HepG2 (cell line): ENCODE measurements at regions not wholly inside any gene's neighbourhood (a gene's known extent, or its start where the extent isn't known, plus 50 kb on each side); places are given as distances from the start of the nearest gene placed in this dataset.

Source experiments
- ATAC-seq: fragments of 200-7000 bp; cut with Tn5 transposase; 3 replicates; pipeline ENCODE4 v1.9.1; 2020; ENCODE audit warnings: mild to moderate bottlenecking, moderate library complexity
- BruUV-seq: library from RNA; stranded (reverse); fragments of 400-500 nt; replicated peaks from 2 replicates; lab custom pipeline; 2021; lab: Mats Ljungman, UMichigan
- CTCF ChIA-PET: fragments of 300-600 bp; formaldehyde crosslinking; extraction: SDS; loops from one replicate; lab custom pipeline; 2021; ENCODE audit warnings: low total read pairs, inconsistent platforms, low intra/inter-chr PET ratio; lab: Yijun Ruan, JAX
- POLR2A ChIA-PET: fragments of 350-600 bp; sonication (Branson Sonifier 250); formaldehyde crosslinking; loops from one replicate; lab custom pipeline; 2020; ENCODE audit warnings: antibody characterized with exemption, inconsistent platforms; lab: Yijun Ruan, JAX
- DNase-seq: peaks from one replicate; pipeline ENCODE4 v3.0.0-alpha.2; 2015; ENCODE audit warnings: low spot score
- FAIRE-seq: peaks from 3 replicates; lab custom pipeline; 2011; peaks lifted over from hg19 to GRCh38; lab: Jason Lieb, UNC
- H2AFZ ChIP-seq: one replicate; pipeline ENCODE4 v1.6.1; 2011; ENCODE audit warnings: low read length, inconsistent platforms
- H3K27ac ChIP-seq: fragments of 300-600 bp; 3 replicates; pipeline ENCODE4 v1.8.0; 2011; ENCODE audit warnings: mixed run types, mild to moderate bottlenecking, mixed read lengths, low read length, inconsistent platforms; ENCODE audit not compliant: insufficient read depth; ENCODE audit errors: extremely low read length
- H3K27me3 ChIP-seq, 2 experiments: fragments of 200-600 bp in 1 of 2; 2 replicates in 1 of 2; 3 replicates in 1 of 2; pipeline versions ENCODE4 v1.6.0 to v1.8.0; 2011; ENCODE audit warnings: low read length in 2 of 2, mild to moderate bottlenecking in 2 of 2, moderate library complexity in 2 of 2, inconsistent platforms in 1 of 2; ENCODE audit not compliant: insufficient read depth in 2 of 2, control insufficient read depth in 1 of 2
- H3K36me3 ChIP-seq, 2 experiments: fragments of 200-600 bp in 1 of 2; replicated peaks in 1 of 2; 2 replicates in 1 of 2; 3 replicates in 1 of 2; pipeline versions ENCODE4 v1.5.1 to v1.8.0; 2011; ENCODE audit warnings: low read length in 2 of 2, inconsistent platforms in 1 of 2; ENCODE audit not compliant: insufficient read depth in 2 of 2, control insufficient read depth in 1 of 2
- H3K4me1 ChIP-seq: 2 replicates; pipeline ENCODE4 v1.5.1; 2012; ENCODE audit warnings: low read length, inconsistent platforms; ENCODE audit not compliant: insufficient read depth
- H3K4me2 ChIP-seq: 2 replicates; pipeline ENCODE4 v1.6.0; 2011; ENCODE audit warnings: low read depth, low read length, inconsistent platforms
- H3K4me3 ChIP-seq, 3 experiments: fragments of 200-600 bp in 1 of 3; sonication (generic), shearing (Covaris generic) in 1 of 3; replicated peaks in 1 of 3; 2 replicates each; pipeline ENCODE4 v1.5.1; 2011 to 2016; ENCODE audit warnings: low read length in 3 of 3, inconsistent platforms in 2 of 3, low read depth in 2 of 3, mild to moderate bottlenecking in 2 of 3, control low read depth in 1 of 3, mixed read lengths in 1 of 3; ENCODE audit not compliant: insufficient read depth in 1 of 3
- H3K79me2 ChIP-seq: one replicate; pipeline ENCODE4 v1.6.1; 2011; ENCODE audit warnings: low read length, inconsistent platforms; ENCODE audit not compliant: insufficient read depth
- H3K9ac ChIP-seq: 2 replicates; pipeline ENCODE4 v1.6.0; 2011; ENCODE audit warnings: mild to moderate bottlenecking, low read depth, low read length, inconsistent platforms; ENCODE audit not compliant: insufficient read depth
- H3K9me3 ChIP-seq: 2 replicates; pipeline ENCODE4 v1.5.1; 2012; ENCODE audit warnings: mild to moderate bottlenecking, low read length
- H4K20me1 ChIP-seq: 2 replicates; pipeline ENCODE4 v1.6.0; 2011; ENCODE audit warnings: inconsistent platforms, mild to moderate bottlenecking, low read length, moderate library complexity; ENCODE audit not compliant: insufficient read depth
- BCL6 ChIP-seq: IDR thresholded peaks from 2 replicates; pipeline ENCODE4 v1.6.1; 2016; ENCODE audit warnings: missing genetic modification reagents, missing compliant biosample characterization
- E2F5 ChIP-seq: sonication (generic); formaldehyde crosslinking; conservative IDR thresholded peaks from 2 replicates; pipeline ENCODE4 v1.4.0; 2020; ENCODE audit warnings: missing genetic modification reagents
- NCOA1 ChIP-seq: sonication (generic); formaldehyde crosslinking; IDR thresholded peaks from 2 replicates; pipeline ENCODE4 v1.9.0; 2021; ENCODE audit warnings: missing genetic modification reagents
- SMC3 ChIP-seq: IDR thresholded peaks from 2 replicates; pipeline ENCODE4 v1.6.1; 2011; ENCODE audit warnings: low read length, improper control_type of control experiment
- THYN1 ChIP-seq: sonication (generic); formaldehyde crosslinking; IDR thresholded peaks from 2 replicates; pipeline ENCODE4 v1.8.1; 2023; ENCODE audit warnings: low read depth, mild to moderate bottlenecking, moderate library complexity, missing genetic modification reagents, borderline replicate concordance
- ZNF24 ChIP-seq: fragments of 450-650 bp; IDR thresholded peaks from 2 replicates; pipeline ENCODE4 v1.6.1; 2017; ENCODE audit warnings: antibody characterized with exemption, mild to moderate bottlenecking
- ZNF3 ChIP-seq: IDR thresholded peaks from 2 replicates; pipeline ENCODE4 v1.7.0; 2017; ENCODE audit warnings: inconsistent platforms
- ZNF543 ChIP-seq: sonication (generic); formaldehyde crosslinking; IDR thresholded peaks from 2 replicates; pipeline ENCODE4 v1.4.0; 2020; ENCODE audit warnings: mild to moderate bottlenecking, missing genetic modification reagents
- ZNF550 ChIP-seq: sonication (generic); formaldehyde crosslinking; IDR thresholded peaks from 2 replicates; pipeline ENCODE4 v1.4.0; 2020; ENCODE audit warnings: mild to moderate bottlenecking, missing genetic modification reagents, borderline replicate concordance
- ZNF569 ChIP-seq: sonication (generic); formaldehyde crosslinking; IDR thresholded peaks from 2 replicates; pipeline ENCODE4 v1.5.0; 2020; ENCODE audit warnings: mild to moderate bottlenecking, missing genetic modification reagents, moderate library complexity, borderline replicate concordance
- ZNF616 ChIP-seq: sonication (generic); formaldehyde crosslinking; IDR thresholded peaks from 2 replicates; pipeline ENCODE4 v1.5.0; 2020; ENCODE audit warnings: low read depth, mild to moderate bottlenecking, missing genetic modification reagents
- ZNF879 ChIP-seq: sonication (generic); formaldehyde crosslinking; IDR thresholded peaks from 2 replicates; pipeline ENCODE4 v1.8.1; 2023; ENCODE audit warnings: missing genetic modification reagents
- ZXDC ChIP-seq: sonication (generic); formaldehyde crosslinking; IDR thresholded peaks from 2 replicates; pipeline ENCODE4 v1.5.0; 2020; ENCODE audit warnings: mild to moderate bottlenecking, missing genetic modification reagents
- WGBS: methylation state at CpG from one replicate; pipeline ENCODE4 v1.1.6; 2017; ENCODE audit warnings: low lambda C conversion rate; 5-methylcytosine and 5-hydroxymethylcytosine counted together
- in situ Hi-C: cut with HindIII; loops from 2 replicates; pipeline ENCODE4 v1.10.0; 2017; ENCODE audit warnings: low pct_unique_long_range_greater_than_20kb; ENCODE audit not compliant: extremely low pct_ligation_motif_present
- intact Hi-C: fragments of 100-400 bp; cut with micrococcal nuclease; formaldehyde crosslinking; loops from one replicate; pipeline ENCODE4 v1.10.0; 2022; ENCODE audit not compliant: unreplicated experiment
- TF ChIP-seq, protein P1 (sequence below): sonication (generic); formaldehyde crosslinking; IDR thresholded peaks from 2 replicates; pipeline ENCODE4 v1.5.1; 2020; ENCODE audit warnings: mild to moderate bottlenecking, missing genetic modification reagents

DNA sequence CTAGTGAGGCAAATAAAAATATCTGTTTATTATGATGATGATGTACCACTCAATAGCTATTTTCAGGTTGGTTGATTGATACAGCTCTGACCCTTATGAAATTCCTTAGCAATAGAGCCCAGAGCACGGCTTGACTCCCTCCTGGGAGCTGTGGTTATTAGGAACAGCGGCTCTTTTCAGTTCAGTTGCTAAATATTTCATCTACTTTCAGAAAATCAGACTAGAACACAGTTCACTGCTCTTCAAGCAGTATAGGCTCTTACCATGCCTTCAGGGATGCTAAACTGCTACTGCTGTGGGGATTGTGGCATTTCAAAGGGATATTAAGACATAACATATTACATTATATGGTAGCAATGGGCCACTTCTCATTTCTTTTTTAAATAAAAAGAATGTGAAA, 218.8 kb downstream of the SNCA start:
- Histone ChIP-seq H3K27me3 (no peaks in the 10 kb centered on the region; a peak in 1 of 5 replicates), H3K4me1 (no peaks in the 10 kb centered on the region), H3K36me3 (no peaks in the 10 kb centered on the region), H3K79me2 (no peaks in the 10 kb centered on the region), H3K9ac (no peak overlapping the region), H2AFZ (no peak overlapping the region), H3K27ac (no peak overlapping the region), H4K20me1 (no peaks in the 10 kb centered on the region), H3K4me3 (no peak overlapping the region), H3K9me3 (no peaks in the 10 kb centered on the region), H3K4me2 (no peak overlapping the region)
- 0% methylated on average over 2 of the region's 2 CpGs for WGBS
- in situ Hi-C loops = no loop called here
- intact Hi-C loops = no loop called here
- POLR2A ChIA-PET = no interaction called here
- ATAC-seq (no peak), FAIRE-seq (no peak), DNase-seq (no peak)
- TF ChIP-seq NCOA1 (CRISPR knock-in tag) (no peak), ZNF569 (no peak), ZNF24 (no peak), THYN1 (CRISPR knock-in tag) (no peak), ZNF616 (CRISPR knock-in tag) (no peak), BCL6 (CRISPR knock-in tag) (no peak), ZNF543 (CRISPR knock-in tag) (no peak)
- CTCF ChIA-PET = no interaction called here
- no TSS peak for BruUV-seq

- CTCF ChIA-PET = no interaction called here
- H3K36me3 ChIP-seq = no peaks in the 10 kb centered on the region
- no peak for FAIRE-seq
- no peak overlapping the region for H3K4me3 ChIP-seq
- no peaks in the 10 kb centered on the region for H4K20me1 ChIP-seq
- BruUV-seq = no TSS peak
- WGBS = 58% methylated on average over 3 of the region's 3 CpGs
- no peaks in the 10 kb centered on the region for H3K79me2 ChIP-seq
- H3K27ac ChIP-seq = no peak overlapping the region
- in situ Hi-C loops = no loop called here
- no peak overlapping the region for H2AFZ ChIP-seq
- H3K4me1 ChIP-seq = no peaks in the 10 kb centered on the region
- intact Hi-C loops = no loop called here
- no peak for DNase-seq
- H3K4me2 ChIP-seq = no peak overlapping the region
- no peaks in the 10 kb centered on the region for H3K9me3 ChIP-seq
- no peak for ATAC-seq
- no peak overlapping the region for H3K9ac ChIP-seq
- no peaks in the 10 kb centered on the region; a peak in 1 of 5 replicates for H3K27me3 ChIP-seq
- POLR2A ChIA-PET = no interaction called here
- TF ChIP-seq ZNF879 (no peak), SMC3 (no peak), ZXDC (CRISPR knock-in tag) (no peak), ZNF3 (CRISPR knock-in tag) (no peak), E2F5 (CRISPR knock-in tag) (no peak), ZNF550 (no peak)
- TF ChIP-seq, protein P1, sequence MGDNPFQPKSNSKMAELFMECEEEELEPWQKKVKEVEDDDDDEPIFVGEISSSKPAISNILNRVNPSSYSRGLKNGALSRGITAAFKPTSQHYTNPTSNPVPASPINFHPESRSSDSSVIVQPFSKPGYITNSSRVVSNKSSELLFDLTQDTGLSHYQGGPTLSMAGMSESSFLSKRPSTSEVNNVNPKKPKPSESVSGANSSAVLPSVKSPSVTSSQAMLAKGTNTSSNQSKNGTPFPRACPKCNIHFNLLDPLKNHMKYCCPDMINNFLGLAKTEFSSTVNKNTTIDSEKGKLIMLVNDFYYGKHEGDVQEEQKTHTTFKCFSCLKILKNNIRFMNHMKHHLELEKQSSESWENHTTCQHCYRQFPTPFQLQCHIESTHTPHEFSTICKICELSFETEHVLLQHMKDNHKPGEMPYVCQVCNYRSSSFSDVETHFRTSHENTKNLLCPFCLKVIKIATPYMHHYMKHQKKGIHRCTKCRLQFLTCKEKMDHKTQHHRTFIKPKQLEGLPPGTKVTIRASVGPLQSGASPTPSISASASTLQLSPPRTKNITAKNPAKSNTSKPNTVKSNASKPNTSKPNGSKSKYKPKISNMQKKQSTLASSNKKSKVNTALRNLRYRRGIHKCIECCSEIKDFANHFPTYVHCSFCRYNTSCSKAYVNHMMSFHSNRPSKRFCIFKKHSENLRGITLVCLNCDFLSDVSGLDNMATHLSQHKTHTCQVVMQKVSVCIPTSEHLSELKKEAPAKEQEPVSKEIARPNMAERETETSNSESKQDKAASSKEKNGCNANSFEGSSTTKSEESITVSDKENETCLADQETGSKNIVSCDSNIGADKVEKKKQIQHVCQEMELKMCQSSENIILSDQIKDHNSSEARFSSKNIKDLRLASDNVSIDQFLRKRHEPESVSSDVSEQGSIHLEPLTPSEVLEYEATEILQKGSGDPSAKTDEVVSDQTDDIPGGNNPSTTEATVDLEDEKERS (CRISPR knock-in tag) = no peak
These were observed 219.6 kb downstream of the SNCA start for GRCh38 chr4:89617317-89617716.
